ENCODE measurements at regions not wholly inside any gene's neighbourhood (a gene's known extent, or its start where the extent isn't known, plus 50 kb on each side); places are given as distances from the start of the nearest gene placed in this dataset.
A peak's percentile ranks its signal among the peaks of the same experiment; 100 is the strongest.

DNA sequence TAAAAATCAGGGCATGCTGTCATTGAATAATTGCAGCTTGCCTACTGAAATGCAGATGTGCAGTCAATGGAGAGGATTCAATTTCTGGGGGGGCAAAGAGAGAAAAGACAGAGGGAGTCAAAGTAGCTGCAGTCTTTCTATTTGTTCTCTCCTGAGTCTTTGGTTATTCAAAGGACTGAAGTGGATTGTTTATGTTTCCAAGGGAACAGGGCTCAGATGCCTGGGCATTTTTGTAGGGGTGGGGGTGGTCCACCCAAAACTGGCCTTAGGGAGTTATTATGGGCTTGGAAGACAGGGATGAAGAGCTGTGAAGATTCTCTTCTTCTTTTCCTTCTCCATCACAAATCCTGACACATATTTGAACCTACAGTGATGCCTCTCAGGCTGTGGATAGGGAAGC lies 408.8 kb upstream of the DAB1 start:
- peaks cover 0 to 8% of the 10 kb centered on the region in 2 donors for H3K27me3 Mint-ChIP-seq
- H3K4me1 Mint-ChIP-seq: no peaks in the 10 kb centered on the region
- H3K9me3 Mint-ChIP-seq: peaks cover 0 to 1% of the 10 kb centered on the region in 2 donors
- no peak overlapping the region for H3K4me3 Mint-ChIP-seq
- H3K36me3 Mint-ChIP-seq: no peaks in the 10 kb centered on the region
- DNase-seq (no peak), ATAC-seq (replicated peaks) (no peak)
- no peak overlapping the region for H3K27ac Mint-ChIP-seq

DNA sequence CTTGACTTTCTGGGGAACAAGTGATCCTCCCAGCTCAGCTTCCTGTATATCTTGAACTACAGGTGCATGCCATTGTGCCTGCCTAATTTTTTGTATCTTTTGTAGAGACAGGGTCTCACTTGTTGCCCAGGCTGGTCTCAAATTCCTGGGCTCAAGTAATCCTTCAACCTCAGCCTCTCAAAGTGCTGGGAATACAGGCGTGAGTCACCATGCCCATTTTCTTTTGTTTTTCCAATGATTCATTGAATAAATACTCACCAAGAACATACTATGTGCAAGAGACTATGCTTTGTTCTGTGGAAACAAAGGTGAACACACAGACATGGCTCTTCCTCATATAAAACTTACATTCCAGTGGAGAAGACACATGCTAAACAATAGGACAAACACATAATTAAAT lies 407.8 kb upstream of the DAB1 start:
- Mint-ChIP-seq H3K9me3 (peaks cover 0 to 1% of the 10 kb centered on the region in 2 donors), H3K4me1 (no peaks in the 10 kb centered on the region), H3K27ac (no peak overlapping the region), H3K27me3 (peaks cover 0 to under 1% of the 10 kb centered on the region in 2 donors), H3K36me3 (no peaks in the 10 kb centered on the region), H3K4me3 (no peak overlapping the region)
- ATAC-seq (replicated peaks): no peak
- no peak for DNase-seq

DNA sequence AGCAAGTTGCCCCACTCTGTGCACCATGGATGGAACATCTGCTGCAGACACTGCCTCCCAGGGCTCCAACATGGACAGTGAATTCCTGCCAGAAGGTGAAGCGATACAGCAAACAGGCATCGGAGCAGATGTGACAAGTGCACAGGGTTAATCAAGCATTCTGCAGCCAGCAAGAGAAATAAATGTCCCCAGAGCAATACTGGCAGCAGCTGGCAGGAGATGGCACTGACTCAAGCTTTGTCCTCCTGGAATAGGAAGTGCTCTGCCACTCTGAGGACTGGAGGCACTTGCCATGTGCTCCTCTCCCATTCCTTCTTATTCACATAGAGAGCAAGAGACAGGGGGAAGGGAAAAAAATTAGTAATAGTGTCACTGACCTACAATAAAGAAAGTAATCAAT lies 402.7 kb upstream of the DAB1 start:
- Mint-ChIP-seq H3K36me3 (no peaks in the 10 kb centered on the region), H3K9me3 (peaks cover 0 to 1% of the 10 kb centered on the region in 2 donors), H3K4me1 (no peaks in the 10 kb centered on the region), H3K4me3 (no peak overlapping the region), H3K27ac (no peak overlapping the region), H3K27me3 (peaks cover 0 to 7% of the 10 kb centered on the region in 2 donors)
- ATAC-seq (replicated peaks) (no peak), DNase-seq (no peak)

DNA sequence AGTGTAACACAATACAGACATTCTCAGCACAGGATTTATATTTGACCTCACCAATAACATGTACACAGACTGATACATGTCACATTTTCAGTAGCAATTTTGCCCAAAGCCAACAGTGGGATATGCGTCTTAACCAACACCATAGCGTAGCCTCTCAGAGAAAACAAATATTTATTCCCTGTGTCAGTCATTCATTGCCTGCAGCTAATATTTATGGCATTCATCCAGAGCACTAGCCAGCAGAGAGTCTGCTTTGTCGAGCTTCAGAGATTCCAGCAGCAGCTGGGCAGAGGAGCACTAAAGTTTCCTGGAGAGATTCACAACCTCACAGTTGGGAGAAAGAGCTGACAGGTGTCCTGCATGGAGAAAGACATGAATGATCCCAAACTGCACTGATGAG lies 400.7 kb upstream of the DAB1 start:
- H3K9me3 Mint-ChIP-seq: no peaks in the 10 kb centered on the region
- ATAC-seq (replicated peaks): no peak
- no peak for DNase-seq
- H3K36me3 Mint-ChIP-seq: no peaks in the 10 kb centered on the region
- H3K4me1 Mint-ChIP-seq: no peaks in the 10 kb centered on the region
- H3K27me3 Mint-ChIP-seq: peaks cover 0 to 7% of the 10 kb centered on the region in 2 donors
- no peak overlapping the region for H3K27ac Mint-ChIP-seq
- H3K4me3 Mint-ChIP-seq: no peak overlapping the region

DNA sequence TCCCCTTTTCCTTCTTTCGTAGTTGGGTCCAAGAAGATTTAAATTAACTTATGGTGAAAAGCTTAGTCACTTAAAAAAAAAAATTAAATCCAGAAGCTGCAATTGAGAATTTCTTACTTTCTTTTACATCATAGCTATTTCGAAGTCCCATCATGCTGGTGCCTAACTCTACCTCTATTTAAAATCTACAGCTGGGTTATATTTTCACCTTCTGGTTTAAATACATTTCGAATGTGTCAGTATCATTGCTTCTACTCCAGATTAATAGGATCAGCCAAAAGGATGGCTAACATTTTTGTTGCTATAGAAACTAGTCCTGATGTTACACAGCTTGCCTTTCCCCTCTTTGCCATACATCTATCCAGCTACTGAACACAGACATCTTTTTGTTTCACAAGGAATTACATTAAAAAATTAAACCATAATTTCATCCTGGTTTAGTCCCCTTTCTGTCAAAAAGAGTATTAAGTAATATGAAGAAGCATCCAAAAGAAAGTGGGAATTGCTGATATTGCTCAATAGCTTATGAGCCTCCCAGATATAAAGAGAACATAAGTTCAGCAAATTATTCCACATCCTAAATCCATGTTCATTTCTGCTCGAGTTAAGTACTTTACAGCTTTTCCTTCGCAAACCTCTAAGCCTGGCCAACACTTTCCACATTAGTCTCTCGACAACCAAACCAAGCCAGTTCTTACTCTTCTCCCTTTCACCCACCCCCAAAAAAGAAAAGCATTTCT lies 396.7 kb upstream of the DAB1 start:
- H3K27me3 Mint-ChIP-seq: no peaks in the 10 kb centered on the region
- no peak overlapping the region for H3K27ac Mint-ChIP-seq
- no peaks in the 10 kb centered on the region for H3K36me3 Mint-ChIP-seq
- H3K9me3 Mint-ChIP-seq: no peaks in the 10 kb centered on the region
- H3K4me3 Mint-ChIP-seq: no peak overlapping the region
- DNase-seq (no peak), ATAC-seq (replicated peaks) (no peak)
- H3K4me1 Mint-ChIP-seq: no peaks in the 10 kb centered on the region

DNA sequence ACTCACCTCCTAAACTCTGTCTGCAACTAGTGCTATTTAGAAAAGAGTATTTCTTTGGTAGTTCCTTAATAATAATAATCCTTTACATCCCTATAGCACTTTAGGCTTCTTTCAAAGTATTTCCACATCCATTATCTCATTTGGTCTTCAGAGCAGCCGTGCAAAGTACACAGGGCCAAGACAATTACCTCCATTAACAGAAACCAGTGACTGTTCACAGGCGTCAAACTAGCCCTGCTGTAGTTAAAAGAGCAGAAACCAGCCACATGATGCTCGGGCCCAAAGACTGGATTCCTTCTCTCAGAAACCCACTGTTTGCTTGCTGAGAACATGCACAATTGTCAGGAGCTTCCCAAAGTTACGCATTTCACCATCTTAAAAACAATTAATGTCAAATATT lies 396.0 kb upstream of the DAB1 start:
- Mint-ChIP-seq H3K27ac (no peak overlapping the region), H3K4me3 (no peak overlapping the region), H3K9me3 (no peaks in the 10 kb centered on the region), H3K36me3 (no peaks in the 10 kb centered on the region), H3K4me1 (no peaks in the 10 kb centered on the region), H3K27me3 (no peaks in the 10 kb centered on the region)
- DNase-seq (no peak), ATAC-seq (replicated peaks) (no peak)

DNA sequence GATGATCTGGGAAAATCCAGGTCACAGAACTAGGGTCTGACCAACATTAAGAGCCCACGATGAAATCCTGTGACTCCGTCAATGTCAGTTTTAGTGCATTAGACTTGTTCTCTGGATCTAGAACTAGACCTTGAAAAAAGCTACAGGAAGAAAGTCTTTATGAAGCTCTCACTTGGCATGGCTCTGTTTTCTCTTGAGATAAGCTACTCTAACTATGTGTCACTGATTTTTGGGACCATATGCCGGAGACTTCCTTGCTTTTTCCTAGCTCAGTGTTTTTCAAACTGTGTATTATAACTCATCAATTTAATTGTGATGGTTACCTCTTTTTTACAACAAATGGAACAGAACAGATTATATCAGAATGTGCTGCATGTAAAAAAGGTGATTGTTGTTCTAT lies 379.7 kb upstream of the DAB1 start:
- ATAC-seq (replicated peaks): no peak
- Mint-ChIP-seq H3K4me3 (no peak overlapping the region), H3K27me3 (peaks cover 3 to 4% of the 10 kb centered on the region in 2 donors), H3K4me1 (peaks cover 0 to 2% of the 10 kb centered on the region in 2 donors), H3K9me3 (peaks cover 4 to 6% of the 10 kb centered on the region in 2 donors), H3K27ac (no peak overlapping the region), H3K36me3 (no peaks in the 10 kb centered on the region)
- no peak for DNase-seq

DNA sequence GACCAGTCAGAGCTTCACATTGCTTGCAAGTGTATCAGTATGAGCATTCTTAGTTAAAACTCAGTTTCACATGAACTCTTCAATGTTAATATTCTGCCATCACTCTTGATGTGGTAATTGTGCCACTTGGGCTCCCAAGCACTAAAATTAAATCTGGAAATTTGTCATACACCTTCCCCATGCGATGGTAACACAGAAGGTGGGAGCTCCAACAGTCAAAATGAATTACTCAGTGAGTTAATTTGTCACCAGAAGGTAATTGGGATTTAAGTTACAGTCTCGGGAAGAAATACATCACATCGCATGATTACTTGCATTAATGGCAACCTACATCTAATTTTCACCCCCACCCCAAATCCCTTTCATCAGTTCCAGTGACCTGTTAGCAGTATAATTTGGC lies 376.5 kb upstream of the DAB1 start:
- no peak for ATAC-seq (replicated peaks)
- no peak for DNase-seq
- Mint-ChIP-seq H3K9me3 (peaks cover 3 to 4% of the 10 kb centered on the region in 2 donors), H3K4me1 (peaks cover 0 to 2% of the 10 kb centered on the region in 2 donors), H3K36me3 (no peaks in the 10 kb centered on the region), H3K4me3 (no peak overlapping the region), H3K27me3 (peaks cover 4 to 18% of the 10 kb centered on the region in 2 donors), H3K27ac (no peak overlapping the region)

DNA sequence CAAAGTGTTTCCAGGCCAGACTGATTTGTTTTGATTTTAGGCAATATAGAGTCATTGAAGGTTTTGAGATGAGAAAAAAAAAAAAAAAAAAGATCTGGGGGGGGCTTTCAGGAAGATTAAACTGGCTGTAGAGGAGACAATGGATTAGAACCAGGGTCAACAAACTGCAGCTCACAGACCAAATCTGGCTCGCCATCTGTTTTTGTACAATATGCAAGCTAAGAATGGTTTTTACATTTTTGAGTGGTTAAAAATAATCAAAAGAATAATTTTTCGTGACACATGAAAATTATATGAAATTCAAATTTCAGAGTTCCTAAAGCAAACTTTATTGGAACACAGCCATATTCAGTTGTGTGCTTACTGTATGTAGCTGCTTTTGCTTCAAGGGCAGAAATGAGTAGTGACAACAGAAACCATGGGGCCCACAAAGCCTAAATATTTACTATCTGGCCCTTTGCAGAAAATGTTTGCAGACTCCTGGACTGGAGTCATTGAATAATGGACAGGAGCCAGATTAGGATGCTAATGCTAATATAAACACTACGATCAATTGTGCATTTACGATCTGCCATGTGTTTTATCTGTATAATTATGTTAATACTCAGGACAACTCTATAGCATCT lies 375.7 kb upstream of the DAB1 start:
- Mint-ChIP-seq H3K27me3 (peaks cover 4 to 18% of the 10 kb centered on the region in 2 donors), H3K4me1 (peaks cover 0 to 2% of the 10 kb centered on the region in 2 donors), H3K27ac (no peak overlapping the region), H3K9me3 (peaks cover 3 to 4% of the 10 kb centered on the region in 2 donors), H3K4me3 (no peak overlapping the region), H3K36me3 (no peaks in the 10 kb centered on the region)
- ATAC-seq (replicated peaks) (no peak), DNase-seq (no peak)

DNA sequence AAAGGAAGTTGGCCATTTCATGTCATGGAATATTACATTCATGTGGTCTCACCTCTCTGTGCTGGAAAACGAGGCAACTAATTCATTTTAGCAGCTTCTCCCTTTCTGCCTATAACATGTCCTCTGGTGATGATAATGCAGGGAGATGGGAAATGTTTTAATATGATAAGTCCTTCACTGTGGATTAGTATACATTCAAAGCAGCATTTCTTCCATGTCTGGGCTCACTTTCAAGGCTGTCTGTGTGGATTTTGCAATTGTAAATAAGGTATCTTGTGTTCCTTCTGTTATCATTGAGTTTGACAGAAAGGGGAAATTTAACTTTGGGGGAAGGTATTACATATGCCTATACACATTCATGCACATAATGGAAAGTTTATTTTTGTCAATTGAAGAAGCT lies 374.7 kb upstream of the DAB1 start:
- no peaks in the 10 kb centered on the region for H3K36me3 Mint-ChIP-seq
- no peak for DNase-seq
- H3K4me3 Mint-ChIP-seq: no peak overlapping the region
- H3K27me3 Mint-ChIP-seq: peaks cover 4 to 18% of the 10 kb centered on the region in 2 donors
- no peak for ATAC-seq (replicated peaks)
- H3K27ac Mint-ChIP-seq: no peak overlapping the region
- H3K9me3 Mint-ChIP-seq: peaks cover 3 to 4% of the 10 kb centered on the region in 2 donors
- peaks cover 0 to 2% of the 10 kb centered on the region in 2 donors for H3K4me1 Mint-ChIP-seq

DNA sequence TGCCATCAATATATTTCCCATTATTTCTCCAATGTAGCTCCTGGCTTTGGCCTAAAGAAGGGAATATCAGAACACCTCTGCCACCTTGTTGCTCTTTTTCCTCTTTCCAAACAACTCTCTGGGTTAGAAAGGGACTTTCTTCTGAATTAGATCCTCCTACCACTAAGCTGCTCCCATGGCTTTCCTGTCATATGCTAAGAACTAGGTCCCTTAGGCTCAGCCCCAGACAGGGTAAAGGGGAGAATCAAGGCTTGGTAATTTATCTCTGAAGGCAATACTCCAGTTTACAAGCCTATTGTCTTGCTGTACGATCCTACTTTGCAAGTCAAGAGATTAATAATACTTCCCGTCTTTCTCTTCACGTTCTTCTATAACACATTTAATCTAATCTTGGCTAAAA lies 373.2 kb upstream of the DAB1 start:
- Mint-ChIP-seq H3K4me3 (no peak overlapping the region), H3K27ac (no peak overlapping the region), H3K27me3 (peaks cover 4 to 18% of the 10 kb centered on the region in 2 donors), H3K36me3 (no peaks in the 10 kb centered on the region), H3K4me1 (peaks cover 0 to 2% of the 10 kb centered on the region in 2 donors), H3K9me3 (peaks cover under 1 to 2% of the 10 kb centered on the region in 2 donors)
- ATAC-seq (replicated peaks): no peak
- no peak for DNase-seq

DNA sequence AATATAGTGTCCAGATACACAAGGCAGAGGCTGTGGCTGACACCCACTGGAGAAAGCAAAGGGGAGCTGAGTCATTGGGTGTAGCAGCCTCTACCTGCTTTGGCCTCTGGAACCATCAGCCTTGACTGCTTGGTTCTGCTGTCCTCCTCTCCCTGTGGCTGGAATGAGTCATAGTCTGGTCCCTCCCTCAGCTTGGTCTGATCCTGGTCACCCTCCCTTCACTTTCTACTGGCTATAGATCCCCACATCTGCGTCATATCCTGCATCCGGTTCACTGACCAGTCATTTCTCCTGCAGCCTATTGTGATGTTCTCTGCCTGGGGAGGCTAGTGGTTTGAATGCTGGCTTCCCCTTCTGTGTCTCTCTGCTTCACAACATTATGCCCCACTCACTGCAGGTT lies 372.8 kb upstream of the DAB1 start:
- no peak overlapping the region for H3K27ac Mint-ChIP-seq
- H3K27me3 Mint-ChIP-seq: peaks cover 4 to 18% of the 10 kb centered on the region in 2 donors
- ATAC-seq (replicated peaks) (peak in 1 of 2 donors; percentile 22), DNase-seq (no peak)
- no peaks in the 10 kb centered on the region for H3K36me3 Mint-ChIP-seq
- no peak overlapping the region for H3K4me3 Mint-ChIP-seq
- peaks cover 0 to 2% of the 10 kb centered on the region in 2 donors for H3K4me1 Mint-ChIP-seq
- peaks cover 0 to 2% of the 10 kb centered on the region in 2 donors for H3K9me3 Mint-ChIP-seq

DNA sequence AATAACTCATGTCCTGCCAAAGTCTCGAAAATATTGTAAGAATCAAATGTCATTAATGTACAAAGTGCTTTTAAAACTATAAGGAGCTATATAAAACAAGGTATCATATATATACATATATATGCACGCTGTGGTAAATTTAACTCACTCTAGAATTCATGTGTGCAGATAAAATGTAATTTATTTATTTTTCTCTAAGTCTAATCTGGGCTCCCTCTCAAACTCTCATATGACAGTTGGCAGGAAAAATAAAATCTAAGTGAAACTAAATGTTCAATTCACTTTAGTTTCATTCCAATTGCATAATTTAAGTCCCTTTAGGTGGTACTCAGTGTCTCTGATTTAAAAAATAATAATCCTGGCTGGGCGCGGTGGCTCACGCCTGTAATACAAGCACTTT lies 372.0 kb upstream of the DAB1 start:
- Mint-ChIP-seq H3K27ac (no peak overlapping the region), H3K4me1 (peaks cover 0 to 2% of the 10 kb centered on the region in 2 donors), H3K36me3 (no peaks in the 10 kb centered on the region), H3K4me3 (no peak overlapping the region), H3K27me3 (peaks cover 4 to 18% of the 10 kb centered on the region in 2 donors), H3K9me3 (peaks cover 0 to 2% of the 10 kb centered on the region in 2 donors)
- DNase-seq: no peak
- no peak for ATAC-seq (replicated peaks)

DNA sequence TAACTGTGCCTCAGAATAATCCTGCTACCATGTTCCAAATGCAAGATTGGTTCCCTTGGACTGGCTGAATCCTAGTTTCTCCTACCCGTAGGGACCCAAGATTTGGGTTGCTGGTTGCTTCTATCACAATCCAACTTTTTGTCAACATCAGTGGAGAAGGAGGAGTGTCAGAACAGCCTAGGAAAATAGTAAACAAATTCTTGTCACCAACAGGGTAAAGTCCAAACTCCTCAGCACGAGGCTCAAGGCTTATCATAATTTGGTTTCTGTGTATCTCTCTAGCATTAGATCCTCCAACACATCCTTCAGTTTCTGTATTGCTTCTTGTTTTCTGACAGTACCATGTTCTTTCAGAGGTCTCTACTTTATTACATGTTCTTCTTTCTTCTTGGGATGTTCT lies 370.2 kb upstream of the DAB1 start:
- ATAC-seq (replicated peaks): no peak
- Mint-ChIP-seq H3K4me3 (no peak overlapping the region), H3K36me3 (no peaks in the 10 kb centered on the region), H3K4me1 (no peaks in the 10 kb centered on the region), H3K27ac (no peak overlapping the region), H3K9me3 (peaks cover 2 to 5% of the 10 kb centered on the region in 2 donors), H3K27me3 (peaks cover 0 to 18% of the 10 kb centered on the region in 2 donors)
- DNase-seq: no peak

DNA sequence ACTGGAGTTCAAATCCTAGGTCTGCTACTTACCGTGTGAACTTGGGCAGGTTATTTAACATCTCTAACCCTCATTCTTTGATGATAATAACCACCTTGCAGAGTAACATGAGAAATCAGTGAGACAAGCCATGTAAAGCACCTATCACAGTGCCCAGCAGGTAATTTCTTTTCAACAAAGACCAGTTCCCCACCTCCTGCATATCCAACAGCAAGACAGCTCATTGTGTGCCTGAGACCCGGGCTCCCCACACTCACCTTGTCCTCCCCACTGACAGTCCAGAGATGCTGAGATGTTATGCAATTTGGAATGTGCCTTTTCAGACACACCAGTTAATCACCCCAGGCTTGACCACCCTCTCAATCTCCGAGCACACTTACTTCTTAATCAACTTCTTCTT lies 367.6 kb upstream of the DAB1 start:
- DNase-seq (no peak), ATAC-seq (replicated peaks) (no peak)
- Mint-ChIP-seq H3K27ac (no peak overlapping the region), H3K4me1 (no peaks in the 10 kb centered on the region), H3K9me3 (peaks cover 0 to 5% of the 10 kb centered on the region in 2 donors), H3K27me3 (peaks cover 0 to 2% of the 10 kb centered on the region in 2 donors), H3K4me3 (no peak overlapping the region), H3K36me3 (no peaks in the 10 kb centered on the region)
